ENCODE measurements at regions not wholly inside any gene's neighbourhood (a gene's known extent, or its start where the extent isn't known, plus 50 kb on each side); places are given as distances from the start of the nearest gene placed in this dataset.
"Not testable (repeated sequence)": the region's sequence is repeated elsewhere in the genome, so short reads cannot be mapped to it uniquely, and the experiment has no call there.

GRCh38 chr20:25867776-25868649, 171.4 kb upstream of the ZNF337 start (continued):
- TF ChIP-seq ZNF462 (CRISPR knock-in tag; IDR thresholded peaks at IDR 0.05), result no peak
- TF ChIP-seq EZH2phosphoT487 (IDR thresholded peaks at IDR 0.05; ENCODE audit: unreplicated experiment), result no peak

GRCh38 chr20:25867015-25867775, 170.5 kb upstream of the ZNF337 start:
- not testable (repeated sequence) for H3K36me3 Mint-ChIP-seq (ENCODE audit: low read depth); ATAC-seq; H3K27ac Mint-ChIP-seq; H2AFZ ChIP-seq; H3K79me2 ChIP-seq (replicated peaks; ENCODE audit: insufficient read depth); H3K27ac ChIP-seq (ENCODE audit: low read depth); H3K36me3 ChIP-seq (ENCODE audit: insufficient read depth); H3K9me2 ChIP-seq (ENCODE audit: insufficient read depth); DNase-seq (ENCODE audit: low spot score); H3F3A ChIP-seq (replicated peaks; ENCODE audit: low read depth); H4K20me1 ChIP-seq (replicated peaks; ENCODE audit: insufficient read depth); H3K4me1 ChIP-seq (ENCODE audit: insufficient read depth); H3K4me2 ChIP-seq; H3K4me3 ChIP-seq
- H3K4me3 Mint-ChIP-seq, result peak overlapping the region; percentile 53
- peaks cover 14% of the 10 kb centered on the region for H3K9me3 Mint-ChIP-seq
- H3K27me3 Mint-ChIP-seq (ENCODE audit: insufficient read depth, low read depth, poor library complexity), result peaks cover 71% of the 10 kb centered on the region
- H3K27me3 ChIP-seq (ENCODE audit: insufficient read depth), result peaks cover 79% of the 10 kb centered on the region
- peaks cover 28% of the 10 kb centered on the region for H3K4me1 Mint-ChIP-seq

All from GM23338 (cell line).